Heart left ventricle (tissue), 16 donors: ENCODE measurements at regions not wholly inside any gene's neighbourhood (a gene's known extent, or its start where the extent isn't known, plus 50 kb on each side); places are given as distances from the start of the nearest gene placed in this dataset.

ENCODE experiments used
- ATAC-seq, 4 donors: fragments of 200-7000 bp; cut with Tn5 transposase; one replicate each; pipeline ENCODE4 v1.9.1; 2020 to 2022; ENCODE audit warnings: moderate library complexity in 4 of 4, mild to moderate bottlenecking in 3 of 4, moderate number of reproducible peaks in 1 of 4
- DNase-seq, 5 donors: peaks; one replicate each; pipeline ENCODE4 v3.0.0-alpha.2; 2020
- H3K27ac ChIP-seq, 12 donors: fragments of 200-600 bp; sonication (generic) in 4 of 12; one replicate each; pipeline versions ENCODE4 v1.5.0 to v1.8.0; 2016 to 2022; ENCODE audit warnings: mild to moderate bottlenecking in 2 of 12
- H3K27me3 ChIP-seq, 9 donors: fragments of 200-600 bp; sonication (generic) in 2 of 9; one replicate each; pipeline versions ENCODE4 v1.5.1 to v1.8.0; 2016 to 2022; ENCODE audit warnings: mild to moderate bottlenecking in 3 of 9
- H3K36me3 ChIP-seq, 9 donors: fragments of 200-600 bp; sonication (generic) in 2 of 9; one replicate each; pipeline versions ENCODE4 v1.5.0 to v1.8.0; 2018 to 2022; ENCODE audit warnings: mild to moderate bottlenecking in 2 of 9
- H3K4me1 ChIP-seq, 12 donors: fragments of 200-600 bp; sonication (generic) in 4 of 12; one replicate each; pipeline versions ENCODE4 v1.5.0 to v1.8.0; 2016 to 2022; ENCODE audit warnings: mild to moderate bottlenecking in 3 of 12
- H3K4me3 ChIP-seq, 12 donors: fragments of 200-600 bp; sonication (generic) in 4 of 12; one replicate each; pipeline versions ENCODE4 v1.5.0 to v1.8.0; 2017 to 2022; ENCODE audit warnings: mild to moderate bottlenecking in 9 of 12, moderate library complexity in 4 of 12
- H3K9me3 ChIP-seq, 12 donors: fragments of 200-600 bp; sonication (generic) in 4 of 12; one replicate each; pipeline versions ENCODE4 v1.5.0 to v1.8.0; 2016 to 2022; ENCODE audit warnings: mild to moderate bottlenecking in 1 of 12
- CTCF ChIP-seq, 12 donors: fragments of 200-600 bp; sonication (generic) in 4 of 12; IDR thresholded peaks; one replicate each; pipeline versions ENCODE4 v1.5.0 to v1.8.0; 2018 to 2022; ENCODE audit warnings: antibody characterized with exemption in 12 of 12, mild to moderate bottlenecking in 5 of 12
- POLR2A ChIP-seq, 2 donors: fragments of 450-650 bp; IDR thresholded peaks; one replicate each; pipeline ENCODE4 v1.6.1; 2017; ENCODE audit warnings: antibody characterized with exemption in 2 of 2, mild to moderate bottlenecking in 2 of 2, moderate library complexity in 2 of 2
- WGBS, 4 donors: extraction: QIAGEN DNeasy Blood & Tissue Kit in 2 of 4; methylation state at CpG; one replicate each; pipeline versions ENCODE4 v1.1.5 to v1.1.7; 2013 to 2018; 5-methylcytosine and 5-hydroxymethylcytosine counted together
- intact Hi-C, 10 donors: fragments of 100-400 bp; cut with DNase I; formaldehyde crosslinking; loops; one replicate each; pipeline versions ENCODE4 v1.11.1 to v1.14.2; 2022
- donor health status: ischemic (EF 13 %, LVEDD 7.1; RV severe dilation, severe dysfunction).
- donor health status: healthy with polysubstance abuse.
- donor health status: DM: no; HTN: yes; CAD: no.
- donor health status: DM: no; HTN: no; CAD: no.
- donor health status: ischemic (EF 25% LVEDD 6.9; RV normal size, moderate dysfunction).
- donor health status: ischemic (EF 25% LVEDD 5.7; RV mildly dilated, moderate dysfunction).
- donor health status: healthy.
- donor health status: DM: yes; HTN: yes; CAD: no.
- donor health status: ischemic (EF 35%, LVEDD 5.7; RV mildly dilated, moderate dysfunction).
- donor health status: nonischemic (EF 11% LVEDD 7.7; RV severe dilation, severe dysfunction).
- donor health status: DM: yes; HTN: yes; CAD: no.
- donor health status: PGD.
- donor health status: ischemic (EF 29% LVEDD 5.4; RV normal size, mild dysfunction).
- donor health status: nonischemic (EF 23%, LVEDD 6.1; RV moderate dilation, normal function).

- no peak for DNase-seq
- 43 to 47% methylated on average over 4 of the region's 4 CpGs; no CpG with 5 or more reads in 2 of the 4 donors for WGBS, 4 donors
- Histone ChIP-seq H3K27ac (no peak overlapping the region), H3K9me3 (no peaks in the 10 kb centered on the region), H3K27me3 (no peaks in the 10 kb centered on the region), H3K4me3 (no peak overlapping the region), H3K36me3 (no peaks in the 10 kb centered on the region), H3K4me1 (no peaks in the 10 kb centered on the region)
- intact Hi-C loops = no loop called here
- peak in 1 of 4 donors; percentile 11 for ATAC-seq
- TF ChIP-seq POLR2A (IDR thresholded peaks at IDR 0.05) (no peak), CTCF (IDR thresholded peaks at IDR 0.05) (no peak)
Observed at GRCh38 chrY:12552471-12553283, 148.4 kb upstream of the USP9Y start.

- no peaks in the 10 kb centered on the region for H3K27me3 ChIP-seq
- no peak overlapping the region for H3K27ac ChIP-seq
- no peak for DNase-seq
- intact Hi-C loops = no loop called here
- no peaks in the 10 kb centered on the region for H3K4me1 ChIP-seq
- WGBS, 4 donors = 29 to 41% methylated on average over 1 of the region's 1 CpG; no CpG with 5 or more reads in 2 of the 4 donors
- H3K9me3 ChIP-seq = no peaks in the 10 kb centered on the region
- no peak overlapping the region for H3K4me3 ChIP-seq
- no peaks in the 10 kb centered on the region for H3K36me3 ChIP-seq
- no peak for TF ChIP-seq CTCF (IDR thresholded peaks at IDR 0.05)
- no peak for TF ChIP-seq POLR2A (IDR thresholded peaks at IDR 0.05)
- peak in 1 of 4 donors; percentile 41 for ATAC-seq
Observed at GRCh38 chrY:12553909-12554308, 147.1 kb upstream of the USP9Y start.

- no peak for DNase-seq
- H3K36me3 ChIP-seq = no peaks in the 10 kb centered on the region
- TF ChIP-seq CTCF (IDR thresholded peaks at IDR 0.05) = no peak
- TF ChIP-seq POLR2A (IDR thresholded peaks at IDR 0.05) = no peak
- intact Hi-C loops = no loop called here
- H3K4me3 ChIP-seq = no peak overlapping the region
- no peak overlapping the region for H3K27ac ChIP-seq
- WGBS, 4 donors = 83 to 84% methylated on average over 1 of the region's 1 CpG; no CpG with 5 or more reads in 2 of the 4 donors
- no peaks in the 10 kb centered on the region for H3K9me3 ChIP-seq
- no peaks in the 10 kb centered on the region for H3K4me1 ChIP-seq
- no peaks in the 10 kb centered on the region for H3K27me3 ChIP-seq
- ATAC-seq = no peak
Observed at GRCh38 chrY:12555005-12555404, 146.0 kb upstream of the USP9Y start.

- intact Hi-C loops = no loop called here
- H3K4me3 ChIP-seq = no peak overlapping the region
- no peaks in the 10 kb centered on the region for H3K36me3 ChIP-seq
- no peaks in the 10 kb centered on the region for H3K27me3 ChIP-seq
- no peak for ATAC-seq
- no peaks in the 10 kb centered on the region for H3K9me3 ChIP-seq
- H3K4me1 ChIP-seq = no peaks in the 10 kb centered on the region
- TF ChIP-seq CTCF (IDR thresholded peaks at IDR 0.05) (no peak), POLR2A (IDR thresholded peaks at IDR 0.05) (no peak)
- WGBS, 4 donors = 84 to 94% methylated on average over 4 of the region's 4 CpGs; no CpG with 5 or more reads in 2 of the 4 donors
- no peak overlapping the region for H3K27ac ChIP-seq
- no peak for DNase-seq
Observed at GRCh38 chrY:12559007-12559406, 142.0 kb upstream of the USP9Y start.
